HG03108 (cell line): ENCODE measurements at regions not wholly inside any gene's neighbourhood (a gene's known extent, or its start where the extent isn't known, plus 50 kb on each side); places are given as distances from the start of the nearest gene placed in this dataset.
"Not testable (repeated sequence)": the region's sequence is repeated elsewhere in the genome, so short reads cannot be mapped to it uniquely, and the experiment has no call there.

Experiments used
- ATAC-seq: cut with Tn5 transposase; IDR thresholded peaks from one replicate; pipeline ENCODE4 v1.9.1; 2021; ENCODE audit warnings: moderate library complexity; ENCODE audit not compliant: unreplicated experiment

GRCh38 chr14:84856751-84857534 is 673.0 kb upstream of the FLRT2 start:
- no peak for ATAC-seq

GRCh38 chr14:84857571-84857970 is 672.4 kb upstream of the FLRT2 start:
- no peak for ATAC-seq

- ATAC-seq: no peak
These were observed 670.8 kb upstream of the FLRT2 start for GRCh38 chr14:84859116-84859515.

- ATAC-seq: no peak
These were observed 665.2 kb upstream of the FLRT2 start for GRCh38 chr14:84864548-84865271.

GRCh38 chr14:84871734-84872133 is 658.2 kb upstream of the FLRT2 start:
- no peak for ATAC-seq

GRCh38 chr14:84874436-84874835 is 655.5 kb upstream of the FLRT2 start:
- ATAC-seq: no peak

GRCh38 chr14:84877061-84877460 is 652.9 kb upstream of the FLRT2 start:
- no peak for ATAC-seq

- ATAC-seq: no peak
These were observed 647.1 kb upstream of the FLRT2 start for GRCh38 chr14:84882830-84883229.

GRCh38 chr14:84885061-84885460 is 644.9 kb upstream of the FLRT2 start:
- ATAC-seq: no peak

GRCh38 chr14:84891404-84891803 is 638.5 kb upstream of the FLRT2 start:
- no peak for ATAC-seq

GRCh38 chr14:84894254-84894653 is 635.7 kb upstream of the FLRT2 start:
- ATAC-seq: no peak

- ATAC-seq: no peak
These were observed 607.6 kb upstream of the FLRT2 start for GRCh38 chr14:84922370-84922769.

- no peak for ATAC-seq
These were observed 603.3 kb upstream of the FLRT2 start for GRCh38 chr14:84926656-84927055.

GRCh38 chr14:84927096-84927827 is 602.7 kb upstream of the FLRT2 start:
- no peak for ATAC-seq

GRCh38 chr14:84929086-84929485 is 600.9 kb upstream of the FLRT2 start:
- no peak for ATAC-seq

- no peak for ATAC-seq
These were observed 600.1 kb upstream of the FLRT2 start for GRCh38 chr14:84929834-84930233.

- ATAC-seq: no peak
These were observed 592.9 kb upstream of the FLRT2 start for GRCh38 chr14:84937016-84937415.

GRCh38 chr14:84937449-84937848 is 592.5 kb upstream of the FLRT2 start:
- ATAC-seq: no peak

- not testable (repeated sequence) for ATAC-seq
These were observed 585.0 kb upstream of the FLRT2 start for GRCh38 chr14:84944901-84945300.

GRCh38 chr14:84959851-84960520 is 570.0 kb upstream of the FLRT2 start:
- no peak for ATAC-seq

- ATAC-seq: no peak
These were observed 568.3 kb upstream of the FLRT2 start for GRCh38 chr14:84961637-84962036.
